NCI-H2107 treated with DMSO at 0.1 percent for 48 hours (cell line): ENCODE measurements at regions not wholly inside any gene's neighbourhood (a gene's known extent, or its start where the extent isn't known, plus 50 kb on each side); places are given as distances from the start of the nearest gene placed in this dataset.
"Not testable (repeated sequence)": the region's sequence is repeated elsewhere in the genome, so short reads cannot be mapped to it uniquely, and the experiment has no call there.

Source experiments
- DNase-seq: peaks from one replicate; lab custom pipeline; 2025; ENCODE audit not compliant: unreplicated experiment; lab: John Stamatoyannopoulos, UW

DNA sequence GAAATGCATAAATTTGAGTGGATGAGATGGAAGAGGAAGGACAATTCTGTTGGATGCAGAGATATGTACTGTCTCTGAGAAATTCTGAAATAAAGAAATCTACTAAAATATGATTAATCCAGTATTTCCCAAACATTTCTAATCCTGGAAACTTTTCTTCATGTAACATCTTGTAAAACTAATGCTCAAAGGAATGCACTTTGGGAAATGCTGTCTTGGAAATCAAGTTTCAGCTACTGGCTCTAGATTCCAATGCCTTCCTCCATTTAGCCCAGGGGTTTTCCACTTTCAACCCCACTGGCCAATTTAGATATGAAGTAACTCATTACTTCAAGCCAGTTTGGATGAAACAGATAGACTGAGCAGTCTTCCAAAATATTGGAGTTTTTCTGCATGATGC lies 355.1 kb downstream of the TXNL1 start:
- no peak for DNase-seq

DNA sequence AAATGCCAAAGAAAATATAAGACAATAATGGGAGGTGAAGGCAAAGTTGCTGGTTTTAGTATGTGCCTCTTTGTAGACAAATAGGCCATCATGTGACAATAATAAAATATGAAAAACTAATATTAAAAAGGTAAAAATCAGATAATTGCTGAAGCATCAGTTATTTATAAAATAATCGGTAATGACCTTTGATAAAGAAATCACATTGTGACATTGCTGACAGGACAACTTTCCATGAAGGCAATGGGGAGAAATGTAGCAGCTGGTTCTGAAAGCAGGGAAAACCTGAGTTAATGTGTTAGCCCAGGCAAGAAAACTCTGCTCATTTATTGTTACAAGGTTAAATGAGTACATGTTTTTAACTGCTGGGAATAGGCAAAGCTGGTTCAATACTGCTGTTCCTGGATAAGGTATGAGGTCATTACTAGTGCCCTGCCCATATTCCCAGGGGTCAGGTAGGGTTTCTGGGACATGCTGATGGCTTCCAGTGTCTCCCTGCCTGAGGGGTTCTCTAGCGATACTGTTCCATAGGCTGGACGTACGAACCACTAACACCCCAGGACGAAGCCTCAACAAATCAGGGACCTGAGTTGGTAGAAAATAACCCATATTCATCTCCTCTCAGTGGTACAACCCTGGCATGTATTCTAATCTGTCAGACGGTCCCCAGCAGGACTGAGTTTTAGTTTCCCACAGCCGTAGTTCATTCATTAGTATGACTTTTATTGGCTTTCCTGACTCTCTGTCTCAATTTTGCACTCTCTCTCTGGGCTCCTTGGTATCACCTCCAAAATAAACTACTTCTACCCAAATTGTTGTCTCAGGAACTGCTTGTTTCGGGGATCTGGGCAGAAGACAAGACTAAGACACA lies 355.9 kb downstream of the TXNL1 start:
- DNase-seq, result no peak

DNA sequence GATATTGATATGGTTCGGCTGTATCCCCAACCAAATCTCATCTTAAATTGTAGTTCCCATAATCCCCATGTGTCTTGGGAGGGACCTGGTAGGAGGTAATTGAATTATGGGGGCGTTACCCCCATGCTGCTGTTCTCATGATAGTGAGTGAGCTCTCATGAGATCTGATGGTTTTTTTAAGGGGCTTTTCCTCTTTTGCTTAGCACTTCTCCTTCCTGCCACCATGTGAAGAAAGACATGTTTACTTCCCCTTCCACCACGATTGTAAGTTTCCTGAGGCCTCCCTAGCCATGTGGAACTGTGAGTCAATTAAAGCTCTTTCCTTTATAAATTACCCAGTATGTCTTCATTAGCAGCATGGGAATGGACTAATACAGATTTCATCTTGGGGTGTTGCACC lies 358.6 kb downstream of the TXNL1 start:
- not testable (repeated sequence) for DNase-seq

DNA sequence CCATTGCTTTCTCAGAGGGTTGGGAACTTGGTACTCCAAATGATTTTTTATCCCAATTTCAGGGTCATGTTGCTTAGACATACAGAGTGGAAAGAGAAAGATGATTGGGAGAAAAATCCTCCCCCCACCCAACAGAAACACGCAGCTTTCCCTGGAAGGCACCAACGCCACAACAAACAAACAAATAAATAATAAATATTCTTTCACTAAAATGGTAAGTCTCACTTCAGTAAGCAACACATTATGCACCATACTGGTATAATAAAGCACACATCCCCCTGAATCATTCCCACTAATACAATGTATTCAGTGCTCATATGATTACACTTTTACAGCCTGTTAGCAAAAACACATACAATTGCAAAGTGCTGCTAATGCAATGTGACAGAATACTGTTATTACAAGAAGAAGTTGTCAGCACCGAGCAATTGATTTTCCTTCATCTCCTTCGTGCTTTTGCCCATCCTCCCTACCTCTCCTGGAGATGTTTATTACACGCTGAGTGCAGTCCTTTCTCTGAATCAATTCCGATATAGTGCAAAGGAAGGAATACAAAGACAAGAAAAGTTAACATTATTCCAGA lies 359.9 kb downstream of the TXNL1 start:
- no peak for DNase-seq

DNA sequence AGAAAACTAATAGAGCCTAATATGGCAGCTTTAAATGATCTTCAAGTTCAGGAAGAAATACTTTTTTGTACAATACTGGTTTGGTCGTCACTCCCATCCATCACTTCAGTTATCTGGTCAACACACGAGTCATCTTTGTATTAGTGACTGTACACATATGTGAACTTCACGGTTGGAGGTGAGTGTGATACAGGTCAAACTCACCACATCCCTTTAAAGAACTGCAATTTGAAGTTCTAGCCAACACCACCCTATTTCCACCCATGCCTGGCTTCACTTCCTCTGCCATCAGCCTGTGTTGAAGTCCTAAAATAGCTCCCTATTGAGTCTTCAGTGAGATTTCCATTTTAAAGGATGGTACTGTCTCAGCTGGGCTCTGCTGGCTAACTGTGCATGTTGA lies 361.9 kb downstream of the TXNL1 start:
- no peak for DNase-seq

DNA sequence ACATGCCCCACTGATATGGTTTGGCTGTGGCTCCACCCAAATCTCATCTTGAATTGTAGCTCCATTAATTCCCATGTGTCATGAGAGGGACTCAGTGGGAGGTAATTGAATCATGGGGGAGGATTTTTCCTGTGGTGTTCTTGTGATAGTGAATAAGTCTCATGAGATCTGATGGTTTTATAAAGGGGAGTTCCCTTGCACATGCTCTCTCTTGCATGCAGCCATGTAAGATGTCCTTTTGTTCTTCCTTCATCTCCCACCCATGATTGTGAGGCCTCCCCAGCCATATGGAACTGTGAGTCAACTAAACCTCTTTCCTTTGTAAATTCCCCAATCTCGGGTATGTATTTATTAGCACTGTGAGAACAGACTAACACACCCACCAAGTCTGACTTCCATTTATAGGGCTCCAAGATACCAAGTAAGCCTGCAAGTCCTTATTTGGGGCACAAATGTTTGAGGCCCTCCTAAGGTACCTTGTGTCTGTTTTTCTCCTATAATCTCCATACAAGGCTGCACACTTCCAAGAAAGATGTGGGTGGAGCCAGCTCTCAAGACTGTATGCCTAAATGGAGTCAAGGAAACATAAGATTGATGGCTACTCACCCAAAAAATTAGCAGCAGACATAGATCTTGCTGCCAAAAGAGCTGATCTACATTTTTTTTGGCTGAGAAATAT lies 364.7 kb downstream of the TXNL1 start:
- no peak for DNase-seq

DNA sequence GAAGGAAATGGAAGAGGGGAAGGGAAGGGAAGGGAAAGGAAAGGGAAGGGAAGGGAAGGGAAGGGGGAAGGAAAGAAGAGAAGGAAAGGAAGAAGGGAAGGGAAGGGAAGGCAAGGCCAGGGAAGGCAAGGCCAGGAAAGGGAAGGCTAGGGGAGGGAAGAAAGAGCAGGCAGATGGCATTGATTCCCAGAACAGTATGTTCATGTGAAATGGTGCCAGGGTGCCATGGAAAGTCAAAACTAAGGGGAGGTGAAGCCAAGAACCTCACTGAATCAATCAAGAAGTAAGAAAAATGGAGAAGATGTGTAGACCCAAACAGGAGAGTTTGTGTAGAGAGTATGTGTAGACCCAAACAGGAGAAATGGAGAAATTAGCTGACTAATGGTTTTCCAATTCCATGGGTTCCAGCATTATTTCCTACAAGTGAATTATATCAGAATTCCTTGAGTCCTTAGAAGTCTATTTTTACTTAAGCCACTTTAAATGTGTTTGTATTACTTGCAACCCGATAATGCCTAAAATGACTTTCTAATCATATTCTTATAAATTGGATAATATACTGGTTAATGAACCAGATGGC lies 367.6 kb downstream of the TXNL1 start:
- DNase-seq, result no peak

DNA sequence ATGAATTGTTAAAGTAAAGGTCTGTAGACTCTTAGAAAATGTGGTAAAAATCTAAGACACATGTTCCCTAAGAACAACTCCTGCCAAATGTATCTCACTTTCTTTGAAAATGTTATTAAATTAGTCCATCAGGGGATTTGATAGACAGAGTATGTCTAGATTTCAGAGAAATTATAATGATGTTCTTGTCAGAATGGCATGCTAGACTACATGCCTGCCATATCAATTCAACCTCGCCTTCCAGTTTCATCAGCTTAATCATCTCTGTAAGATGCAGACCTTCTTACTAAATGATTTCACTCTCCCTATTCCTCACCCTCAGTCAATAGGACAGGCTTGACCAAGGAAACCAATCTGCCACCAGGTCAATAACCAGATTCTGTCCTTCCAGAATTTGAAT lies 368.4 kb downstream of the TXNL1 start:
- DNase-seq, result no peak

DNA sequence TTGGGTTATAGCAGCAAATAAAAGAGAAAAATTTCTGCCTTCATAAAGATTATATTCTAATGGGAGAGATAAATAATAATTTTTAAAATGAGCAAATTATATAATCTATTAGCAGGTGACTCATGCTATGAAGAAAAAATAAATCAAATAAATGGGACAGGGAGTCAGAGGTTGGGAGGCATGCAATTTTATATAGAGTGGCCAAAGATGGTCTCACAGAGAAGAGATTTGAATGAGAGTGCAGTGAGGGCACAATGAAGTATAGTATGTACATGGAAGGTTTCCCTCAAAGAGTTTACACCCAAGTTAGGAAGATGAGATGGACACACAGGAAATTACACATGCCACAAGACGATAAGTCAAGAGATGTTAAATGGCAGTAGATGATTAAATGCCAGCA lies 369.4 kb downstream of the TXNL1 start:
- no peak for DNase-seq

DNA sequence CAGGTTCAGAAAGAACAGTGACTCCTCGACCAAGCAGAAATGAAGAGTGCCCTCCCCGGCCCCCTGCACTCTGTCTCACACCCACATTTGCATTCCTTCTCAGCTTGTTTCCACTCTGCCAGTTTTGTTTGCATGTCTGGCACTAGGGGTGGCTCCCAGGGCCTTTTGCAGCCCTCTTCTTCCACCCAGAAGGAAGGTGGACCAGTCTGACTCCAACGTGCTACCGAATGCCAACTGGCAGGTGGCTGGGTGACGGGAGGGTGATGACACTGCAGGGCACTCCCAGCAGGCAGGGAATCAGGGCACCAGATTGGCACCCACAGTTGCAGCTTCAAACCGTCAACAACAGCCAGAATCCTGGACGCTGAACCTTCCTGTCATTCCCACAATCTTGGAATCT lies 371.1 kb downstream of the TXNL1 start:
- no peak for DNase-seq

DNA sequence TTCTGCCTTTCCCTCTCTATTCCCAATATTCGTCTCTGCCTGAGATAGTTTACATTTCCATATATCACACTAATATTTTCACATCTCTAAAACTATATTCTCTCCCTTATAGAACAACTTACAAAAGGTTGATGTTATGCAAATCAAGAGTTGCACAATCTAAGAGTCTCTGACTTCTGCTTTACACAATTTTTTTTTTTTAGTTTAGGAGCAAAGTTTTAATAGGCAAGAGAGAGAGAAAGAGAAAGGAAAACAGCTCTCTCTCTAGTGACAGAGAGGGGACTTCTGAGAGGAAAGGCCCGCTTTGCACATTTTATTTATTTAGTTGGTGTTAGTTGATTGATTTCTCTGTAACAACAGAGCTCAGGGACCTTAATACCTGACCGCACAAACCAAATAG lies 380.2 kb downstream of the TXNL1 start:
- DNase-seq, result no peak

DNA sequence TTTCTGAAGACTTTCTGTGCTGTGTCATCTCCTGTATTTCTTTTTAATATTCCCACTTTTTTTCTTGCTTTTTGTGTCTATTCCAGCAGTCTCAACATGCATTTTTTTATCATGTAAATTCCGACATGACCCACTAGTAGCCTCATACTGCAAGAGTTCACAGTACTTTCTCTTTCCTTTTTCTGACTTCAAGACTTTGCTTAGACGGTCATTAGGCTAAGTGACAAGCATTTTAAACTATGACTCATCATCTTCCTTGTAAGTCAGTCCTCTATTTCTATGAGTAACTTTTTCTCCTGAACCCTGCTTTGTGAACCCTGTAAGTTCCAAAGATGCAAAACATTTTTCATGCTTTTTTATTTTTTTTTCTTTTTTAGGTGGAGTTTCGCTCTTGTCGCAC lies 381.2 kb downstream of the TXNL1 start:
- DNase-seq, result no peak

DNA sequence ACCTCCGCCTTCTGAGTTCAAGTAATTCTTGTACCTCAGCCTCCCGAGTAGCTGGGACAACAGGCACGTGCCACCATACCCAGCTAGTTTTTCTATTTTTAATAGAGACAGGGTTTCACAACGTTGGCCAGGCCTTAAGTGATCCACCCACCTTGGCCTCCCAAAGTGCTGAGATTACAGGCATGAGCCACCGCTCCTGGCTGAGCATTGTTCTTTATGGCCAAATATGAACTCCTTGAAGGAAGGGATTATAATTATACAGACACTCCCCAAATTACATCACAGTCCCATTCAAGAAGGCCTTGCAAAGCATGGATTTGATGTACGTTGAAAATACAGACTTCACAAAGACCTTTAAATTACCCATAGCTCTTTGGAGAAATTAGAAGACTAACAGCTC lies 381.7 kb downstream of the TXNL1 start:
- no peak for DNase-seq

DNA sequence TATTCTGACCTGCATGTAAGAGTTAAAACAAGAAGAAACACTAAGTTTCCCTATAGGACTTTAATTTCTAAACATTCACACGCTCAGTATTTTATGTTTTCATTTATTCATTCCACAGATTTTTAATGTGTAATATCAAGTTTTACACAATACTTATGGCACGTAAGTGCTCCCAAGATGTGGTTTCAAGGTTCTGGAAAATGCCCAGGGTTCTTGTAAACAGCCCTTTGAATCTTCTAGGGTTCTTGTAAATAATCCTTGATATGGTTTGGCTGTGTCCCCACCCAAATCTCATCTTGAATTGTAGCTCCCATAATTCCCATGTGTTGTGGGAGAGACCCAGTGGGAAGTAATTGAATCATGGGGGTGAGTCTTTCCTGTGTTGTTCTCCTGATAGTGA lies 383.0 kb downstream of the TXNL1 start:
- no peak for DNase-seq

DNA sequence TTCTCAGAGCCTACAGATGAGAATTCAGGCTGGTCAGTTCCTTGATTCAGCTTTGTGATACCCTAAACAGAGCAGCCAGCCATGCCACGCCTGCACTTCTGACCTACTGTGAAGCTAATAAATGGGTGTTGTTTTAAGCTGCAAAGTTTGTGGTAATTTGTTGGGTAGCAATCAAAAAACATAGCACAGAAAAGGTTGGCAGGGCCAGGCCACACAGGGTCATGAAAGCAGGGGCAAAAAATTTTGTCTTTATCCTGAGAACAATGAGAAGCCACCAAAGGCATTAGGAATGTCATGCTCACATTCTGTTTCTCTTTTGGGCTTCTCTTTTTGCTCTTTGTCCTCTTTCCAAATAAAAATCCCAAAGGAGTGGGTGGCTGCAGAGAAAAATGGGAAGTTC lies 385.9 kb downstream of the TXNL1 start:
- no peak for DNase-seq

DNA sequence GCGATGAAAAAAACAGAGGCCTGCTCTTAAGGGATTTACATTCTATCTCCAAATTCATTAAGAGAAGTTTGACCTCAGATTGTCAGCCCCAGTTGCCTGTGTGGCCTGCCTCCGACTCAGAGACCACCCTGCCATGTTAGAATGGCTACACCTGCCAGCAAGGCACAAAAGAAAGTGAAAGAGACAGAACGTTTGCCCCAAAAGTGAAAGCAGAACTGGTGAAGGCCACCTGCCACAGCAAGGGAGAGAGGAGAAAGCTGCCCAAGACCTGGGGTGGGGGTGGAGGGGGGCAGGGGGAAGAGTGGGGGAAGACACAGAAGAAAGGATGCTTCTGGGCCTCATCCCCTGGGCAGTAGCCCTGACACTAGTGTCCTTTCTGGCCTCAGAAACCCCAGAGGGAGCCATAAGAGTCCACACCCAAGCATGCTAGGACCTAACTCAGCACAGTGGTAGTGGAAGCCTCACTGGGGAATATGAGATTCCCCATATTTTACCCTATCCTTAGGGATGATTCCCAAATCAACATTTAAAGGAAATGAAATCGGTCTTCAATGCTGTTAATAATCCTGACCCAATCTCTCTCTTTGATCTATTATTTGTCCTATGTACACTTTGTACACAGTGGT lies 389.7 kb downstream of the TXNL1 start:
- peak; percentile 10 for DNase-seq

DNA sequence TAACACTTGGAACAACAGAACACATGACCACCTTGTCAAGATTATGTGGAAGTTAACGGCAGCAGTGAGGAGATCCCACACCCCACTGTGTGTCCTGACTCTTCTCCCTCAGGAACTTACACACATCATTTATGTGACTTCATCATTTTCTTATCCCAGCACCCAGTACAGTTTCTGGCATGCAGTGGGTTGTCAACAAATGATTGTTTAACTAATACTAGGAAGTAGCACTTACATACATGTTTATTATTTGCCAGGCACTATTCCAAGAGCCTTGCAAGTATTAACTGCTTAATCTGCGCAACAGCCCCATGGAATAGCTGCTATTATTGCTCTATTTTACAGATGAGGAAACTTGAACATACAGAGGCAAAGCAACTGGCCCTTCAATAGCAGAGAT lies 391.5 kb downstream of the TXNL1 start:
- no peak for DNase-seq

DNA sequence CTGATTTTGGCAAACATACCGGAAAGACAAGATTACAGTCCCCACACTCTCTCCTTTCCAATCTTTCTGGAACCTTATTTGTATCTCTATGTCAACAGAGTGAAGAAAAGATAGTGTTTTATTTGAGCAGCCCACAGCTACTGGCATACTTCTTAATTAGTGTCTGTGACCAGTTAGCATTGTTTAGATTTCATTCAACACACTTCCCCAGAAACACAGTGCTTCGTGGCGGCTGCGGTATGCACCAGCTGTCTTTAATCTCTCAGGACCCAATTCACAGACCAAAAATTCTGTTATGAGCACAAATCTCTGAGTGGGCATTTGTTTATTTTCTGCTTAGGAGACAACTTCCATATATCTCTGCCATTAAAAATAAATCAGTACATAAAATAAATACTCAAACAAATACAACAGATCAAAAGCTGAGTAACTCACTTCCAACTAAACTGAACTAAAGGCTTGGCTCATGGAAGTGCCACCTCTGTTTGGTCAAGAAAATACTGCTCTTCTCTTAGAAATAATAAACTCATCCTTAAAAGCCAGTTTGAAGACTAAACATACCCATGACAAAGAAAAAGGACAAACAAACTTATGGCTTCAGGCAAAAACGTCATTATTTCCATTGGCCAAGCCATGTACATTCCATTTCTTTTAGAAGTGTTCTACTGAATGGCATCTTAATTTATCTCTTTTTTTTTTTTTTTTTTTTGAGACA lies 392.4 kb downstream of the TXNL1 start:
- no peak for DNase-seq

DNA sequence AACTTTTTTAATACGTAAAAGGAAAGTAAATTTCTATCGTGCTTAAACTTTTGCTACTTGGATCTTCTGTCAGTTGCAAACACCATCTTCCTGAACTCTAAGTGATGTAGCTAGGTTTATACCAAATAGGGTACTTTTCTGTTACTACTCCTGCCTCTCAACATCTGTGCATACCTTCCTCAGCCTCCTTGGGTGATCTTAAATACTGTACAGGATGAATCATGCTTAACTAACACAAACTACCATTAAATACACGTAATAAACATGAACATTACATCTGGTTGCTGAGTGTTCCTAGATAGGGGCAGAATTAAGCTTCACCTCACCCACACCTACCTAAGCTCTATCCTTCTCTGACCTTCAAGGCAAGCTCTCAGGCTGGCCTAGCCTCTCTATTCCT lies 398.0 kb downstream of the TXNL1 start:
- no peak for DNase-seq

DNA sequence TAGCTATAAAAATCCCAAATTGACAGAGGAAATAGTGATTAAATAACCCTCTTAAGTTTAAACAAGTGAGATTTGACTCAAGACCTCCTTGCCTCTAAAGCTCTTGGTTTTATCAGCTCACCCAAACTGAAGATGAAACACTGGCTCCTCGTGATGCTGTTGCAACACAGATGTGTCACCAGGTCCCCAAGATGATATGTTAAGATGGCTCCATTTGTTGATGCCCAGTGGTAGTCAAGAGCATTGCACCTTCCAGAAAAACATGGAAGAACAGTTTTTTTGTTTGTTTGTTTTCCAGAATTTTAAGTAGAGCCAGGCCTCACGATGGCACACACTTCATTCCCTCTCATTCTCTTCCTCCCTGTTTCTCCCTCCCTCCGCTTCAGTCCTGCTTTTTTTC lies 399.8 kb downstream of the TXNL1 start:
- DNase-seq, result no peak

DNA sequence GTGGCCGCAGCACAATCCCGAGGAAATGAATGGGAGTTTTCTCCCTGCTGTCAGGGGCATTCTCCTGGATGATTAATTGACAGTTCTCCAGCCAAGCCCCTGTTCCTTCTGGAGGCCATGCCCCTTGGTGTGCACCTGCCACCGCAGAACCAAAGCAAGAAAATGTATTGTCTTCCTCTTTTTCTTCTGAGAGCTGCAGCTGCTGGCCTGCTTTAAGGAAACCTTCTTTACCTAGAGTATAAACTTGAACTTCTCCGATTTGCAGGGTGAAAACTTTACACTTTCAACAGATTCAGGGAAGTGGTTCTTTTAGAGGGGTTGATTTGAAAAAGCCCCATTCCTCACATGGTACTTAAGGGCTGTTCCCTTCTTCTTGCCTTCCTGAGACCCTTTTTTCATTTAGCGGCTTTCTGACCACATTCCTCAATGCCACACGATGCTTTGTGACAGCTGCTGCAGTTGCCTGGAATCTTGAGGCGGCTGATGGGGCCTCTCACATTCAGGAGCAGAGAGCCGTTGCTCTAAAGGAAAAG lies 402.8 kb downstream of the TXNL1 start:
- peak; percentile 70 for DNase-seq
